ENCODE measurements at regions not wholly inside any gene's neighbourhood (a gene's known extent, or its start where the extent isn't known, plus 50 kb on each side); places are given as distances from the start of the nearest gene placed in this dataset.
"Not testable (repeated sequence)": the region's sequence is repeated elsewhere in the genome, so short reads cannot be mapped to it uniquely, and the experiment has no call there.

- H3K36me3 Mint-ChIP-seq = no peaks in the 10 kb centered on the region
- no peaks in the 10 kb centered on the region for H3K4me1 Mint-ChIP-seq
- no peak for DNase-seq
- peaks cover 7% of the 10 kb centered on the region for H3K9me3 Mint-ChIP-seq
- no peak overlapping the region for H3K4me3 Mint-ChIP-seq
- H3K27me3 Mint-ChIP-seq = no peaks in the 10 kb centered on the region
- H3K27ac Mint-ChIP-seq = no peak overlapping the region
Measured at GRCh38 chr3:154678041-154678654, 248.2 kb upstream of the GPR149 start.

GRCh38 chr3:154668835-154669234, 238.8 kb upstream of the GPR149 start:
- peaks cover 5% of the 10 kb centered on the region for H3K27me3 Mint-ChIP-seq
- H3K36me3 Mint-ChIP-seq = no peaks in the 10 kb centered on the region
- no peak for DNase-seq

GRCh38 chr3:154668187-154668586, 238.2 kb upstream of the GPR149 start:
- H3K4me3 Mint-ChIP-seq = no peak overlapping the region
- H3K9me3 Mint-ChIP-seq = peaks cover 1% of the 10 kb centered on the region
- no peak overlapping the region for H3K27ac Mint-ChIP-seq
- H3K27me3 Mint-ChIP-seq = peaks cover 5% of the 10 kb centered on the region
- H3K36me3 Mint-ChIP-seq = no peaks in the 10 kb centered on the region
- no peak for DNase-seq
- no peaks in the 10 kb centered on the region for H3K4me1 Mint-ChIP-seq

More at GRCh38 chr3:154668835-154669234, 238.8 kb upstream of the GPR149 start:
- Mint-ChIP-seq H3K27ac (no peak overlapping the region), H3K4me3 (no peak overlapping the region), H3K4me1 (no peaks in the 10 kb centered on the region), H3K9me3 (peaks cover 1% of the 10 kb centered on the region)

- Mint-ChIP-seq H3K4me1 (no peaks in the 10 kb centered on the region), H3K4me3 (no peak overlapping the region), H3K36me3 (no peaks in the 10 kb centered on the region), H3K27me3 (peaks cover 5% of the 10 kb centered on the region), H3K9me3 (peaks cover 1% of the 10 kb centered on the region), H3K27ac (no peak overlapping the region)
- no peak for DNase-seq
Measured at GRCh38 chr3:154666542-154666941, 236.6 kb upstream of the GPR149 start.

- DNase-seq = no peak
- peaks cover 1% of the 10 kb centered on the region for H3K9me3 Mint-ChIP-seq
- peaks cover 5% of the 10 kb centered on the region for H3K27me3 Mint-ChIP-seq
- H3K4me3 Mint-ChIP-seq = no peak overlapping the region
- no peak overlapping the region for H3K27ac Mint-ChIP-seq
- no peaks in the 10 kb centered on the region for H3K4me1 Mint-ChIP-seq
- no peaks in the 10 kb centered on the region for H3K36me3 Mint-ChIP-seq
Measured at GRCh38 chr3:154664714-154665113, 234.7 kb upstream of the GPR149 start.

- no peak overlapping the region for H3K4me3 Mint-ChIP-seq
- DNase-seq = no peak
- peaks cover 1% of the 10 kb centered on the region for H3K9me3 Mint-ChIP-seq
- H3K4me1 Mint-ChIP-seq = no peaks in the 10 kb centered on the region
- H3K27me3 Mint-ChIP-seq = peaks cover 5% of the 10 kb centered on the region
- H3K27ac Mint-ChIP-seq = no peak overlapping the region
- no peaks in the 10 kb centered on the region for H3K36me3 Mint-ChIP-seq
Measured at GRCh38 chr3:154662851-154663250, 232.9 kb upstream of the GPR149 start.

GRCh38 chr3:154660811-154661210, 230.8 kb upstream of the GPR149 start:
- no peaks in the 10 kb centered on the region for H3K36me3 Mint-ChIP-seq
- no peak for DNase-seq
- no peaks in the 10 kb centered on the region for H3K9me3 Mint-ChIP-seq
- no peak overlapping the region for H3K27ac Mint-ChIP-seq
- H3K4me1 Mint-ChIP-seq = no peaks in the 10 kb centered on the region
- no peaks in the 10 kb centered on the region for H3K27me3 Mint-ChIP-seq
- no peak overlapping the region for H3K4me3 Mint-ChIP-seq

- no peaks in the 10 kb centered on the region for H3K4me1 Mint-ChIP-seq
- H3K27ac Mint-ChIP-seq = no peak overlapping the region
- H3K9me3 Mint-ChIP-seq = no peaks in the 10 kb centered on the region
- DNase-seq = no peak
- no peaks in the 10 kb centered on the region for H3K36me3 Mint-ChIP-seq
- H3K4me3 Mint-ChIP-seq = no peak overlapping the region
- H3K27me3 Mint-ChIP-seq = no peaks in the 10 kb centered on the region
Measured at GRCh38 chr3:154658000-154658399, 228.0 kb upstream of the GPR149 start.

GRCh38 chr3:154657218-154657617, 227.2 kb upstream of the GPR149 start:
- H3K27ac Mint-ChIP-seq = no peak overlapping the region
- H3K4me1 Mint-ChIP-seq = no peaks in the 10 kb centered on the region

GRCh38 chr3:154656486-154656885, 226.5 kb upstream of the GPR149 start:
- Mint-ChIP-seq H3K4me3 (no peak overlapping the region), H3K27ac (no peak overlapping the region), H3K9me3 (no peaks in the 10 kb centered on the region), H3K27me3 (no peaks in the 10 kb centered on the region), H3K4me1 (no peaks in the 10 kb centered on the region), H3K36me3 (no peaks in the 10 kb centered on the region)
- no peak for DNase-seq

More at GRCh38 chr3:154657218-154657617, 227.2 kb upstream of the GPR149 start:
- Mint-ChIP-seq H3K27me3 (no peaks in the 10 kb centered on the region), H3K4me3 (no peak overlapping the region), H3K9me3 (no peaks in the 10 kb centered on the region), H3K36me3 (no peaks in the 10 kb centered on the region)
- no peak for DNase-seq

GRCh38 chr3:154642145-154642544, 212.2 kb upstream of the GPR149 start:
- Mint-ChIP-seq H3K4me1 (no peaks in the 10 kb centered on the region), H3K36me3 (no peaks in the 10 kb centered on the region), H3K27ac (no peak overlapping the region), H3K9me3 (no peaks in the 10 kb centered on the region), H3K4me3 (no peak overlapping the region), H3K27me3 (no peaks in the 10 kb centered on the region)
- DNase-seq = no peak

- Mint-ChIP-seq H3K36me3 (no peaks in the 10 kb centered on the region), H3K9me3 (peaks cover 10% of the 10 kb centered on the region), H3K27ac (no peak overlapping the region), H3K27me3 (no peaks in the 10 kb centered on the region), H3K4me1 (no peaks in the 10 kb centered on the region), H3K4me3 (no peak overlapping the region)
- DNase-seq = no peak
Measured at GRCh38 chr3:154625756-154626155, 195.8 kb upstream of the GPR149 start.

- not testable (repeated sequence) for H3K27ac Mint-ChIP-seq, H3K36me3 Mint-ChIP-seq, H3K27me3 Mint-ChIP-seq, H3K4me3 Mint-ChIP-seq, H3K4me1 Mint-ChIP-seq, DNase-seq
- peaks cover 16% of the 10 kb centered on the region for H3K9me3 Mint-ChIP-seq
Measured at GRCh38 chr3:154619621-154620020, 189.6 kb upstream of the GPR149 start.

GRCh38 chr3:154616298-154616697, 186.3 kb upstream of the GPR149 start:
- Mint-ChIP-seq H3K36me3 (no peaks in the 10 kb centered on the region), H3K4me1 (no peaks in the 10 kb centered on the region), H3K27ac (no peak overlapping the region), H3K27me3 (no peaks in the 10 kb centered on the region), H3K4me3 (no peak overlapping the region), H3K9me3 (peaks cover 10% of the 10 kb centered on the region)
- no peak for DNase-seq

GRCh38 chr3:154615471-154615870, 185.5 kb upstream of the GPR149 start:
- H3K4me3 Mint-ChIP-seq = no peak overlapping the region
- no peaks in the 10 kb centered on the region for H3K27me3 Mint-ChIP-seq
- H3K4me1 Mint-ChIP-seq = no peaks in the 10 kb centered on the region
- no peak overlapping the region for H3K27ac Mint-ChIP-seq
- H3K9me3 Mint-ChIP-seq = peaks cover 6% of the 10 kb centered on the region
- DNase-seq = no peak
- H3K36me3 Mint-ChIP-seq = no peaks in the 10 kb centered on the region

- no peaks in the 10 kb centered on the region for H3K4me1 Mint-ChIP-seq
- no peaks in the 10 kb centered on the region for H3K27me3 Mint-ChIP-seq
- H3K27ac Mint-ChIP-seq = no peak overlapping the region
- H3K4me3 Mint-ChIP-seq = no peak overlapping the region
- peaks cover 5% of the 10 kb centered on the region for H3K9me3 Mint-ChIP-seq
- no peaks in the 10 kb centered on the region for H3K36me3 Mint-ChIP-seq
- DNase-seq = no peak
Measured at GRCh38 chr3:154614601-154615000, 184.6 kb upstream of the GPR149 start.

All from activated naive CD8-positive, alpha-beta T cell treated with anti-CD3 and anti-CD28 coated beads for 36 hours (primary cell).